ENCODE measurements at regions not wholly inside any gene's neighbourhood (a gene's known extent, or its start where the extent isn't known, plus 50 kb on each side); places are given as distances from the start of the nearest gene placed in this dataset.

- no peaks in the 10 kb centered on the region for H3K27me3 ChIP-seq (ENCODE audit: control insufficient read depth, insufficient read depth, low read length)
- dilution Hi-C loops (cut with HindIII; ENCODE audit: low sequenced_read_pairs, unreplicated experiment) (no loop called here), intact Hi-C loops (cut with micrococcal nuclease) (no loop called here), in situ Hi-C loops (cut with MboI; ENCODE audit: low sequenced_read_pairs) (no loop called here)
- no peak overlapping the region for H3K56ac ChIP-seq (ENCODE audit: extremely low read depth, insufficient read depth, low read length)
- H2BK15ac ChIP-seq (ENCODE audit: low read depth, low read length): no peak overlapping the region
- no peak overlapping the region for H3K4me3 ChIP-seq (ENCODE audit: insufficient read depth, low read depth, low read length)
- no peak overlapping the region for H3K18ac ChIP-seq (ENCODE audit: low read depth, low read length)
- no peak overlapping the region for H4K8ac ChIP-seq (ENCODE audit: low read depth in 2 of 2, low read length in 2 of 2)
- 0% methylated on average over 1 of the region's 2 CpGs; no CpG with 5 or more reads in 1 of the 2 experiments for WGBS, 2 experiments (ENCODE audit: extremely low coverage in 2 of 2, insufficient read length in 1 of 2)
- DNase-seq: no peak
- no peak overlapping the region for H2AFZ ChIP-seq (replicated peaks; ENCODE audit: low read length, poor library complexity)
- H3K36me3 ChIP-seq (ENCODE audit: control insufficient read depth, insufficient read depth, low read length): no peaks in the 10 kb centered on the region
- H3K4ac ChIP-seq (ENCODE audit: low read depth, low read length): no peak overlapping the region
- POLR2A ChIA-PET (ENCODE audit: unreplicated experiment): interaction anchor here (0.5 kb wide), 1 partner anchor 57 kb away, joined by 4 read pairs; no protein-coding TSS in a partner anchor
- no peak overlapping the region for H3K23ac ChIP-seq (ENCODE audit: low read depth, low read length)
- ATAC-seq (ENCODE audit: low read depth): no peak
- H3K9me3 ChIP-seq (ENCODE audit: control insufficient read depth, insufficient read depth, low read length): peaks cover 9% of the 10 kb centered on the region
- H2BK5ac ChIP-seq (ENCODE audit: low read depth, low read length, poor library complexity, severe bottlenecking): no peak overlapping the region
- no peak overlapping the region for H2BK120ac ChIP-seq (ENCODE audit: low read depth, low read length)
- no peak overlapping the region for H4K91ac ChIP-seq (ENCODE audit: insufficient read depth, low read depth, low read length)
- no peak overlapping the region for H3K27ac ChIP-seq (ENCODE audit: insufficient read depth, low read length)
- no peaks in the 10 kb centered on the region for H3K9me1 ChIP-seq (ENCODE audit: insufficient read depth, low read length)
- H2BK20ac ChIP-seq (ENCODE audit: low read depth, low read length): no peak overlapping the region
- no peak overlapping the region for H3K14ac ChIP-seq (replicated peaks; ENCODE audit: low read depth, low read length)
- no TSS peak for BruUV-seq (replicated peaks)
- H2AK9ac ChIP-seq (replicated peaks; ENCODE audit: low read depth, low read length, poor library complexity): no peak overlapping the region
- TF ChIP-seq, protein P1, sequence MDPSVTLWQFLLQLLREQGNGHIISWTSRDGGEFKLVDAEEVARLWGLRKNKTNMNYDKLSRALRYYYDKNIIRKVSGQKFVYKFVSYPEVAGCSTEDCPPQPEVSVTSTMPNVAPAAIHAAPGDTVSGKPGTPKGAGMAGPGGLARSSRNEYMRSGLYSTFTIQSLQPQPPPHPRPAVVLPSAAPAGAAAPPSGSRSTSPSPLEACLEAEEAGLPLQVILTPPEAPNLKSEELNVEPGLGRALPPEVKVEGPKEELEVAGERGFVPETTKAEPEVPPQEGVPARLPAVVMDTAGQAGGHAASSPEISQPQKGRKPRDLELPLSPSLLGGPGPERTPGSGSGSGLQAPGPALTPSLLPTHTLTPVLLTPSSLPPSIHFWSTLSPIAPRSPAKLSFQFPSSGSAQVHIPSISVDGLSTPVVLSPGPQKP (IDR thresholded peaks at IDR 0.05; ENCODE audit: borderline replicate concordance, low read depth, low read length): no peak
- TF ChIP-seq USF2 (IDR thresholded peaks at IDR 0.05; ENCODE audit: low read depth, low read length): no peak
- no peak for TF ChIP-seq CEBPB (IDR thresholded peaks at IDR 0.05; ENCODE audit: low read depth, low read length)
- no peak for TF ChIP-seq CHD1 (IDR thresholded peaks at IDR 0.05; ENCODE audit: low read depth, low read length)
- TF ChIP-seq BHLHE40 (IDR thresholded peaks at IDR 0.05; ENCODE audit: low read depth, low read length): no peak
- TF ChIP-seq MAFK (IDR thresholded peaks at IDR 0.05; ENCODE audit: low read depth, low read length): no peak
- no peak for TF ChIP-seq POLR2A (IDR thresholded peaks at IDR 0.05; ENCODE audit: low read depth, low read length)
- no peak for TF ChIP-seq SMC3 (IDR thresholded peaks at IDR 0.05; ENCODE audit: low read depth, low read length)
- no peak for TF ChIP-seq MAZ (IDR thresholded peaks at IDR 0.05; ENCODE audit: borderline replicate concordance, low read depth, low read length)
- TF ChIP-seq FOS (IDR thresholded peaks at IDR 0.05; ENCODE audit: low read depth, low read length): no peak
- TF ChIP-seq NFE2L2 (IDR thresholded peaks at IDR 0.05; ENCODE audit: low read depth, low read length): no peak
- no peak for TF ChIP-seq RCOR1 (IDR thresholded peaks at IDR 0.05; ENCODE audit: insufficient replicate concordance, low read length)
- no peak overlapping the region for H3K9ac ChIP-seq (ENCODE audit: low read depth, low read length)
- H2AK5ac ChIP-seq (ENCODE audit: low read depth, low read length): no peak overlapping the region
- no peak overlapping the region for H4K5ac ChIP-seq (ENCODE audit: low read depth, low read length)
- no peaks in the 10 kb centered on the region for H4K20me1 ChIP-seq (ENCODE audit: insufficient read depth, low read length)
- no peaks in the 10 kb centered on the region for H3K79me1 ChIP-seq (ENCODE audit: low read depth in 1 of 2, low read length in 2 of 2)
- no peaks in the 10 kb centered on the region for H3K4me1 ChIP-seq (ENCODE audit: control insufficient read depth, insufficient read depth, low read length)
- H3K4me2 ChIP-seq (ENCODE audit: low read depth, low read length): no peak overlapping the region
- CTCF ChIA-PET: no interaction called here
These were observed 148.8 kb upstream of the NBEA start for GRCh38 chr13:34793301-34793700.

All from IMR-90 (cell line).